A549 (cell line): ENCODE measurements at regions not wholly inside any gene's neighbourhood (a gene's known extent, or its start where the extent isn't known, plus 50 kb on each side); places are given as distances from the start of the nearest gene placed in this dataset.

Experiments used
- ATAC-seq, 2 experiments: fragments of 200-7000 bp in 1 of 2; fragments of >200 bp in 1 of 2; cut with Nextera tagmentation in 1 of 2; cut with Tn5 transposase in 1 of 2; 3 replicates each; pipeline versions ENCODE4 v1.8.0 to v1.9.1; 2018 to 2020; ENCODE audit warnings: mild to moderate bottlenecking in 1 of 2, moderate library complexity in 1 of 2
- CTCF ChIA-PET: fragments of 300-600 bp; sonication (Branson Sonifier 250); formaldehyde crosslinking; extraction: SDS; loops from one replicate; lab custom pipeline; 2021; ENCODE audit warnings: antibody characterized with exemption, inconsistent platforms; lab: Yijun Ruan, JAX
- POLR2A ChIA-PET: fragments of 350-600 bp; formaldehyde crosslinking; extraction: SDS; loops from one replicate; lab custom pipeline; 2021; ENCODE audit warnings: antibody characterized with exemption, inconsistent platforms; lab: Yijun Ruan, JAX
- DNase-seq, 2 experiments: peaks; one replicate each; pipeline versions ENCODE4 v3.0.0 to v3.0.0-alpha.2; 2011 to 2016; ENCODE audit warnings: low read depth in 1 of 2, low spot score in 1 of 2
- FAIRE-seq: peaks from 2 replicates; lab custom pipeline; 2011; peaks lifted over from hg19 to GRCh38; lab: Jason Lieb, UNC
- H3K27ac ChIP-seq, 2 experiments: fragments of >200 bp; sonication (Bioruptor Twin); formaldehyde crosslinking; 3 replicates each; pipeline ENCODE4 v1.5.1; 2016 to 2017
- H3K4me1 ChIP-seq: fragments of >200 bp; sonication (Bioruptor Twin); formaldehyde crosslinking; 3 replicates; pipeline ENCODE4 v1.6.1; 2016
- H3K4me2 ChIP-seq: fragments of >200 bp; sonication (Bioruptor Twin); formaldehyde crosslinking; 3 replicates; pipeline ENCODE4 v1.6.1; 2016
- H3K4me3 ChIP-seq: fragments of >200 bp; sonication (Bioruptor Twin); formaldehyde crosslinking; 3 replicates; pipeline ENCODE4 v1.5.1; 2016
- H3K9me3 ChIP-seq: fragments of >200 bp; sonication (Bioruptor Twin); formaldehyde crosslinking; 3 replicates; pipeline ENCODE4 v1.6.1; 2016
- BHLHE40 ChIP-seq: IDR thresholded peaks from 2 replicates; pipeline ENCODE4 v1.6.1; 2012; ENCODE audit warnings: low read depth, low read length, inconsistent platforms
- CBX8 ChIP-seq: fragments of 200-600 bp; sonication (generic); IDR thresholded peaks from 2 replicates; pipeline ENCODE4 v1.6.1; 2016
- EP300 ChIP-seq, 2 experiments: fragments of >200 bp; sonication (Bioruptor Twin); formaldehyde crosslinking; IDR thresholded peaks; 2 replicates in 1 of 2; 3 replicates in 1 of 2; pipeline ENCODE4 v1.6.1; 2016 to 2017
- HEYL ChIP-seq: fragments of 250-450 bp; sonication (Bioruptor Pico); IDR thresholded peaks from 2 replicates; pipeline ENCODE4 v1.8.0; 2021; ENCODE audit warnings: mild to moderate bottlenecking, moderate library complexity
- HOXB5 ChIP-seq: fragments of 250-450 bp; sonication (Bioruptor Pico); IDR thresholded peaks from 2 replicates; pipeline ENCODE4 v1.5.0; 2020; ENCODE audit warnings: mild to moderate bottlenecking, moderate library complexity
- MAFK ChIP-seq: fragments of 450-650 bp; IDR thresholded peaks from 2 replicates; pipeline ENCODE4 v1.6.1; 2014; ENCODE audit not compliant: partially characterized antibody
- MAZ ChIP-seq: fragments of 150-350 bp; IDR thresholded peaks from 2 replicates; pipeline ENCODE4 v1.6.1; 2014; ENCODE audit warnings: antibody characterized with exemption, low read depth, low read length, borderline replicate concordance
- MYC ChIP-seq: IDR thresholded peaks from 2 replicates; pipeline ENCODE4 v1.6.1; 2012; ENCODE audit warnings: mild to moderate bottlenecking, inconsistent platforms, low read length, improper control_type of control experiment, borderline replicate concordance
- POLR2A ChIP-seq: IDR thresholded peaks from 2 replicates; pipeline ENCODE4 v1.6.1; 2012; ENCODE audit warnings: mild to moderate bottlenecking, low read length
- RCOR1 ChIP-seq: fragments of 150-350 bp; IDR thresholded peaks from 2 replicates; pipeline ENCODE4 v1.6.1; 2014; ENCODE audit warnings: antibody characterized with exemption, low read length, low read depth
- RFX5 ChIP-seq: fragments of 450-650 bp; IDR thresholded peaks from 2 replicates; pipeline ENCODE4 v1.7.1; 2014; ENCODE audit warnings: antibody characterized with exemption, mild to moderate bottlenecking, moderate library complexity
- ZFP36 ChIP-seq: fragments of 450-650 bp; IDR thresholded peaks from 2 replicates; pipeline ENCODE4 v1.6.1; 2014; ENCODE audit warnings: borderline replicate concordance; ENCODE audit not compliant: partially characterized antibody
- ZSCAN20 ChIP-seq: fragments of 250-450 bp; sonication (Bioruptor Pico); IDR thresholded peaks from 2 replicates; pipeline ENCODE4 v1.8.0; 2022; ENCODE audit warnings: mild to moderate bottlenecking, moderate library complexity
- WGBS: methylation state at CpG from one replicate; pipeline ENCODE4 v1.1.6; 2017; ENCODE audit errors: missing lambda C conversion rate; 5-methylcytosine and 5-hydroxymethylcytosine counted together
- TF ChIP-seq, protein P1 (sequence below): fragments of 150-350 bp; IDR thresholded peaks from 2 replicates; pipeline ENCODE4 v1.6.1; 2014; ENCODE audit warnings: low read depth, mild to moderate bottlenecking, low read length
- TF ChIP-seq, protein P2 (sequence below): fragments of 250-450 bp; sonication (Bioruptor Pico); IDR thresholded peaks from 2 replicates; pipeline ENCODE4 v1.5.0; 2021; ENCODE audit warnings: mild to moderate bottlenecking, moderate library complexity, borderline replicate concordance
- TF ChIP-seq, protein P3 (sequence below): fragments of >200 bp; sonication (Bioruptor Twin); formaldehyde crosslinking; IDR thresholded peaks from 3 replicates; pipeline ENCODE4 v1.5.1; 2016
- TF ChIP-seq, protein P4 (sequence below): fragments of 200-600 bp; sonication (generic); IDR thresholded peaks from 2 replicates; pipeline ENCODE4 v1.6.1; 2016; ENCODE audit warnings: antibody characterized with exemption, mild to moderate bottlenecking, moderate library complexity
- TF ChIP-seq, protein P5 (sequence below): fragments of 450-650 bp; IDR thresholded peaks from 2 replicates; pipeline ENCODE4 v1.6.1; 2014; ENCODE audit warnings: antibody characterized with exemption

DNA sequence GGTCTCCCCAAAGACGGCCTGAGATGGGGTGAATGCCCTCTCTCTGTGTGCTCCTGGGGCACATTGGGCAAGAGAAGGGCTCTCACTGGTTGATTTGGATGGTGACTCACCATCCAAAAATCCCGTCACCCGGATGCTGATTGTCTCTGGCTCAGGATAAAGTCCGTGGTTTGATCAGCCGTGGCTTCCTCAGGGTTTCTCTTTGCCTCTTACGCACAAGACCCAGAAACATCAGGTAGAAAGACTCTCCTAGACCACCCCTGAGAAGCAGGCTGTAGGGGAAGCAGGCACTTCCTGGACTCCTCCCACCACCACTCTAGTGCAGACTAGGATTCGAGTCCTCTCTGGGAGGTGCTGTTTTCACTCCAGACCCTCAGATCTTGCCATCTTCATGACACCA lies 176.1 kb upstream of the NCAM1 start:
- FAIRE-seq (no peak), DNase-seq (no peak), ATAC-seq (no peak)
- H3K4me3 ChIP-seq = no peak overlapping the region
- no peaks in the 10 kb centered on the region for H3K4me1 ChIP-seq
- H3K27ac ChIP-seq = no peak overlapping the region
- ChIA-PET POLR2A (no interaction called here), CTCF (no interaction called here)
- no peaks in the 10 kb centered on the region for H3K9me3 ChIP-seq
- H3K4me2 ChIP-seq = no peak overlapping the region
- TF ChIP-seq MYC (no peak), RCOR1 (no peak), ZFP36 (no peak), ZSCAN20 (CRISPR knock-in tag) (no peak), EP300 (IDR thresholded peaks at IDR 0.05) (no peak), MAFK (no peak), BHLHE40 (no peak), CBX8 (no peak), RFX5 (no peak), HOXB5 (CRISPR knock-in tag) (no peak), POLR2A (no peak)
- TF ChIP-seq, protein P1, sequence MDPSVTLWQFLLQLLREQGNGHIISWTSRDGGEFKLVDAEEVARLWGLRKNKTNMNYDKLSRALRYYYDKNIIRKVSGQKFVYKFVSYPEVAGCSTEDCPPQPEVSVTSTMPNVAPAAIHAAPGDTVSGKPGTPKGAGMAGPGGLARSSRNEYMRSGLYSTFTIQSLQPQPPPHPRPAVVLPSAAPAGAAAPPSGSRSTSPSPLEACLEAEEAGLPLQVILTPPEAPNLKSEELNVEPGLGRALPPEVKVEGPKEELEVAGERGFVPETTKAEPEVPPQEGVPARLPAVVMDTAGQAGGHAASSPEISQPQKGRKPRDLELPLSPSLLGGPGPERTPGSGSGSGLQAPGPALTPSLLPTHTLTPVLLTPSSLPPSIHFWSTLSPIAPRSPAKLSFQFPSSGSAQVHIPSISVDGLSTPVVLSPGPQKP = no peak
- TF ChIP-seq, protein P2, sequence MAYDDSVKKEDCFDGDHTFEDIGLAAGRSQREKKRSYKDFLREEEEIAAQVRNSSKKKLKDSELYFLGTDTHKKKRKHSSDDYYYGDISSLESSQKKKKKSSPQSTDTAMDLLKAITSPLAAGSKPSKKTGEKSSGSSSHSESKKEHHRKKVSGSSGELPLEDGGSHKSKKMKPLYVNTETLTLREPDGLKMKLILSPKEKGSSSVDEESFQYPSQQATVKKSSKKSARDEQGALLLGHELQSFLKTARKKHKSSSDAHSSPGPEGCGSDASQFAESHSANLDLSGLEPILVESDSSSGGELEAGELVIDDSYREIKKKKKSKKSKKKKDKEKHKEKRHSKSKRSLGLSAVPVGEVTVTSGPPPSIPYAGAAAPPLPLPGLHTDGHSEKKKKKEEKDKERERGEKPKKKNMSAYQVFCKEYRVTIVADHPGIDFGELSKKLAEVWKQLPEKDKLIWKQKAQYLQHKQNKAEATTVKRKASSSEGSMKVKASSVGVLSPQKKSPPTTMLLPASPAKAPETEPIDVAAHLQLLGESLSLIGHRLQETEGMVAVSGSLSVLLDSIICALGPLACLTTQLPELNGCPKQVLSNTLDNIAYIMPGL (CRISPR knock-in tag) = no peak
- TF ChIP-seq, protein P3, sequence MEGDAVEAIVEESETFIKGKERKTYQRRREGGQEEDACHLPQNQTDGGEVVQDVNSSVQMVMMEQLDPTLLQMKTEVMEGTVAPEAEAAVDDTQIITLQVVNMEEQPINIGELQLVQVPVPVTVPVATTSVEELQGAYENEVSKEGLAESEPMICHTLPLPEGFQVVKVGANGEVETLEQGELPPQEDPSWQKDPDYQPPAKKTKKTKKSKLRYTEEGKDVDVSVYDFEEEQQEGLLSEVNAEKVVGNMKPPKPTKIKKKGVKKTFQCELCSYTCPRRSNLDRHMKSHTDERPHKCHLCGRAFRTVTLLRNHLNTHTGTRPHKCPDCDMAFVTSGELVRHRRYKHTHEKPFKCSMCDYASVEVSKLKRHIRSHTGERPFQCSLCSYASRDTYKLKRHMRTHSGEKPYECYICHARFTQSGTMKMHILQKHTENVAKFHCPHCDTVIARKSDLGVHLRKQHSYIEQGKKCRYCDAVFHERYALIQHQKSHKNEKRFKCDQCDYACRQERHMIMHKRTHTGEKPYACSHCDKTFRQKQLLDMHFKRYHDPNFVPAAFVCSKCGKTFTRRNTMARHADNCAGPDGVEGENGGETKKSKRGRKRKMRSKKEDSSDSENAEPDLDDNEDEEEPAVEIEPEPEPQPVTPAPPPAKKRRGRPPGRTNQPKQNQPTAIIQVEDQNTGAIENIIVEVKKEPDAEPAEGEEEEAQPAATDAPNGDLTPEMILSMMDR = no peak
- TF ChIP-seq, protein P4, sequence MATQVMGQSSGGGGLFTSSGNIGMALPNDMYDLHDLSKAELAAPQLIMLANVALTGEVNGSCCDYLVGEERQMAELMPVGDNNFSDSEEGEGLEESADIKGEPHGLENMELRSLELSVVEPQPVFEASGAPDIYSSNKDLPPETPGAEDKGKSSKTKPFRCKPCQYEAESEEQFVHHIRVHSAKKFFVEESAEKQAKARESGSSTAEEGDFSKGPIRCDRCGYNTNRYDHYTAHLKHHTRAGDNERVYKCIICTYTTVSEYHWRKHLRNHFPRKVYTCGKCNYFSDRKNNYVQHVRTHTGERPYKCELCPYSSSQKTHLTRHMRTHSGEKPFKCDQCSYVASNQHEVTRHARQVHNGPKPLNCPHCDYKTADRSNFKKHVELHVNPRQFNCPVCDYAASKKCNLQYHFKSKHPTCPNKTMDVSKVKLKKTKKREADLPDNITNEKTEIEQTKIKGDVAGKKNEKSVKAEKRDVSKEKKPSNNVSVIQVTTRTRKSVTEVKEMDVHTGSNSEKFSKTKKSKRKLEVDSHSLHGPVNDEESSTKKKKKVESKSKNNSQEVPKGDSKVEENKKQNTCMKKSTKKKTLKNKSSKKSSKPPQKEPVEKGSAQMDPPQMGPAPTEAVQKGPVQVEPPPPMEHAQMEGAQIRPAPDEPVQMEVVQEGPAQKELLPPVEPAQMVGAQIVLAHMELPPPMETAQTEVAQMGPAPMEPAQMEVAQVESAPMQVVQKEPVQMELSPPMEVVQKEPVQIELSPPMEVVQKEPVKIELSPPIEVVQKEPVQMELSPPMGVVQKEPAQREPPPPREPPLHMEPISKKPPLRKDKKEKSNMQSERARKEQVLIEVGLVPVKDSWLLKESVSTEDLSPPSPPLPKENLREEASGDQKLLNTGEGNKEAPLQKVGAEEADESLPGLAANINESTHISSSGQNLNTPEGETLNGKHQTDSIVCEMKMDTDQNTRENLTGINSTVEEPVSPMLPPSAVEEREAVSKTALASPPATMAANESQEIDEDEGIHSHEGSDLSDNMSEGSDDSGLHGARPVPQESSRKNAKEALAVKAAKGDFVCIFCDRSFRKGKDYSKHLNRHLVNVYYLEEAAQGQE = no peak
- TF ChIP-seq, all 56 proteins: peak for 0
- WGBS = 31% methylated on average over 7 of the region's 7 CpGs

DNA sequence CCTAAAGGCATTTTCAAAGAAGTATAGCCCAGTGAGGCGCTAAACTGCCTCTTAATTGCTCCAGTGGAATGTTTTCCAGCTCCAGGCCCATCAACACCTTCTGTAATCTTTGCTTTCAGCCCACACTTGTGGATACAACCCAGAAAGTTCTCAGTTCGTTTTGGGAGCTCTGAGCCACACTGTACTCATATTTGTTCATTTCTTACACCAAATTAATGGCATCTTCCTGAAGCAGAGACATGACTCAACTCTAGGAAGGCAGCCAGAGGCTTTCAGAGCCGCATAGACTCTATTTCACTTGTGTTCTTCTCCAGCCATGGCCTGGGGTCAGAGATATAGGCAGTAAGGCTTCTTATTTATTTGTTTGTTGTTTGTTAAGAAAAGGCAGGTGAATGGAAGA lies 175.5 kb upstream of the NCAM1 start:
- ATAC-seq (no peak), FAIRE-seq (no peak), DNase-seq (no peak)
- Histone ChIP-seq H3K4me1 (no peaks in the 10 kb centered on the region), H3K4me2 (no peak overlapping the region)
- CTCF ChIA-PET = no interaction called here
- POLR2A ChIA-PET = no interaction called here
- 8% methylated on average over 3 of the region's 3 CpGs for WGBS
- TF ChIP-seq, protein P5, sequence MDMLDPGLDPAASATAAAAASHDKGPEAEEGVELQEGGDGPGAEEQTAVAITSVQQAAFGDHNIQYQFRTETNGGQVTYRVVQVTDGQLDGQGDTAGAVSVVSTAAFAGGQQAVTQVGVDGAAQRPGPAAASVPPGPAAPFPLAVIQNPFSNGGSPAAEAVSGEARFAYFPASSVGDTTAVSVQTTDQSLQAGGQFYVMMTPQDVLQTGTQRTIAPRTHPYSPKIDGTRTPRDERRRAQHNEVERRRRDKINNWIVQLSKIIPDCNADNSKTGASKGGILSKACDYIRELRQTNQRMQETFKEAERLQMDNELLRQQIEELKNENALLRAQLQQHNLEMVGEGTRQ = no peak
- no peak for TF ChIP-seq MAZ
- no peak for TF ChIP-seq HEYL (CRISPR knock-in tag)
- TF ChIP-seq, all 56 proteins: peak for 0
- Histone ChIP-seq H3K4me3 (no peak overlapping the region), H3K9me3 (no peaks in the 10 kb centered on the region), H3K27ac (no peak overlapping the region)
